Gastroesophageal sphincter (tissue), 3 donors: ENCODE measurements at regions not wholly inside any gene's neighbourhood (a gene's known extent, or its start where the extent isn't known, plus 50 kb on each side); places are given as distances from the start of the nearest gene placed in this dataset.

Experiments
- CTCF ChIP-seq, 4 experiments: fragments of 200-600 bp in 2 of 4; fragments of 450-650 bp in 2 of 4; sonication (generic) in 1 of 4; IDR thresholded peaks; one replicate each; pipeline ENCODE4 v1.5.1; 2017 to 2019; ENCODE audit warnings: antibody characterized with exemption in 4 of 4, mild to moderate bottlenecking in 2 of 4, moderate library complexity in 2 of 4
- POLR2A ChIP-seq, 2 donors: fragments of 450-650 bp; IDR thresholded peaks; one replicate each; pipeline ENCODE4 v1.6.1; 2017; ENCODE audit warnings: antibody characterized with exemption in 2 of 2, mild to moderate bottlenecking in 2 of 2, moderate library complexity in 1 of 2
- POLR2AphosphoS5 ChIP-seq: sonication (generic); formaldehyde crosslinking; IDR thresholded peaks from one replicate; pipeline ENCODE4 v1.6.1; 2017; ENCODE audit warnings: antibody characterized with exemption

- no peak for TF ChIP-seq CTCF (IDR thresholded peaks at IDR 0.05)
- TF ChIP-seq POLR2A (IDR thresholded peaks at IDR 0.05): no peak
- no peak for TF ChIP-seq POLR2AphosphoS5
Measured at GRCh38 chr11:96520939-96521338, 131.1 kb downstream of the JRKL start.
